HG02610 (cell line): ENCODE measurements at regions not wholly inside any gene's neighbourhood (a gene's known extent, or its start where the extent isn't known, plus 50 kb on each side); places are given as distances from the start of the nearest gene placed in this dataset.

Source experiments
- ATAC-seq: cut with Tn5 transposase; IDR thresholded peaks from one replicate; pipeline ENCODE4 v1.9.1; 2021; ENCODE audit warnings: mild to moderate bottlenecking, moderate library complexity; ENCODE audit not compliant: unreplicated experiment

DNA sequence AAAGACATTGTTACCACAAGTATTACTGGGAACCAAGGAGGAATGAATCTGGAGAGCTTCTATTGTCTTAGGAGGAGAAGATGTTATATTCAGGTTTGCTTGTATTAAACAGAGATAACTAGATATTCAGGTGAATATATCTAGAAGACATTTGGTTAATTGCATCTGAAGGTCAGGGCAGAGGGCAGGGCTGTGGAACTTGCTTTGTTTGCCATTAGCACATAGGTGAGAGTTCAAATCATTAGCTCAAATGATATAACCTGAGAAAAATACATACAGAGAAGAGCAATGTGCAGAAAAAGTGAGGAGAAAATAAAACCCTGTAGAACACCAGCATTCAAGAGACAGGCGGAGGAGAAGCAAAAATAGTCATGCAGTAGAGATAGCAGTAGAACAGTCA, 116.8 kb downstream of the DNAJB9 start:
- ATAC-seq, result no peak

- no peak for ATAC-seq
These were observed 127.6 kb downstream of the DNAJB9 start for GRCh38 chr7:108697254-108697653.

GRCh38 chr7:108711611-108712010, 141.9 kb downstream of the DNAJB9 start:
- ATAC-seq, result no peak

GRCh38 chr7:108716783-108717182, 147.1 kb downstream of the DNAJB9 start:
- ATAC-seq, result no peak

- no peak for ATAC-seq
These were observed 148.1 kb downstream of the DNAJB9 start for GRCh38 chr7:108717781-108718180.

DNA sequence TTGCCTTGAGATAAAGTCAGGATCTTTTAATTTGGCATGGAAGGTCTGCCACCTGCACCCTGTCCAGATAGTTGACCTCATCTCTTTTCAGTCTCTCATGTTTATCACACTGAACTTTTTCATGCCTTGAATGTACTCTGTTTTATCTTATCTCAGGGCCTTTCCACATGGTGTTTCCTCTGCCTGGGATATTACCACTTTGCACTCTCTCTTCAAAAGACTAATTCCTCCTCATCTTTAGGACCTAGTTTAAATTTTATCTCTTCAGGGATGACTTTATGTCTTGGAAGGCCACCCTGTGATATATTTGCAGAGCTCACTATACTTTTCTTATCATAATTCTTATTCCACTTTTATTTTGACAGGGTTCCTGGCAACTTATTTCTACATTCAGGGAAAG, 150.0 kb downstream of the DNAJB9 start:
- no peak for ATAC-seq

DNA sequence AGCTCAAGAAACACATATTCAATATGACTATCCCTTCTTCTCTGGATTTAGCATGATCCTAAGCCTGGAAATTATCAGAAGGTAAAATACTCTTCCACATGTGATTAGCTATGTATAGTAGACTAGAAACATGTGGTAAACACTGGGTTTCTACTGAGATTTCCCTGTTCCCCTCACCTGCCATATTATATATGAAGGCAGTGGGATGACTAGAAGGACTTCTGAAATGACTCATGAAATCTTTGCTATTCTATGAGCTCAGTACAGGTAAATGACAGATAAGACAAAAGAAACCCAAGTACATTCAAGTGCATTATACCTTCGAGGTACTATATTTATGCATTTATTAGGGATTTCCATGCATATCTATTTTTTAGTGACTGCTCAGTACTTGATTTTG, 152.9 kb downstream of the DNAJB9 start:
- no peak for ATAC-seq

DNA sequence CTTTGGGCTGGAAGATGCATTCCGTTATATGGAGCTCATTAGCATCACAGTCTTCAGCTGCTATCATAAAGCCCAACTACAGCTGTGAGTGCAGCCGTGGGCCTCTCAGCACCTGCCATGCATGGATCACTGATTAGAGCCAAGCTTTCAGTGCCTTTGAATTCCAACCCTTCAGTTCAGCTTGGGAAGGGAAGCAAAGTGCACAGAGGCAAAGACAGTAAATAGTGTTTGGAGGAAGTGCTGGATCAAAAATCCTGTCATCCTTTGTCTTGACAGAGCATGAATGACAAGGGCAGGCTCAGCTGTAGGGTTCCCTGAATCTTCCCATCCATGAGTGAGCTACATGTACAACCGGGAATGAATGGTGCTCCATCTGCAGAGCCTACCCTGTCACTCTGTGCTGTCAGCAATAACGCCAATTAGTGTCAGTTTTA, 153.7 kb downstream of the DNAJB9 start:
- no peak for ATAC-seq

DNA sequence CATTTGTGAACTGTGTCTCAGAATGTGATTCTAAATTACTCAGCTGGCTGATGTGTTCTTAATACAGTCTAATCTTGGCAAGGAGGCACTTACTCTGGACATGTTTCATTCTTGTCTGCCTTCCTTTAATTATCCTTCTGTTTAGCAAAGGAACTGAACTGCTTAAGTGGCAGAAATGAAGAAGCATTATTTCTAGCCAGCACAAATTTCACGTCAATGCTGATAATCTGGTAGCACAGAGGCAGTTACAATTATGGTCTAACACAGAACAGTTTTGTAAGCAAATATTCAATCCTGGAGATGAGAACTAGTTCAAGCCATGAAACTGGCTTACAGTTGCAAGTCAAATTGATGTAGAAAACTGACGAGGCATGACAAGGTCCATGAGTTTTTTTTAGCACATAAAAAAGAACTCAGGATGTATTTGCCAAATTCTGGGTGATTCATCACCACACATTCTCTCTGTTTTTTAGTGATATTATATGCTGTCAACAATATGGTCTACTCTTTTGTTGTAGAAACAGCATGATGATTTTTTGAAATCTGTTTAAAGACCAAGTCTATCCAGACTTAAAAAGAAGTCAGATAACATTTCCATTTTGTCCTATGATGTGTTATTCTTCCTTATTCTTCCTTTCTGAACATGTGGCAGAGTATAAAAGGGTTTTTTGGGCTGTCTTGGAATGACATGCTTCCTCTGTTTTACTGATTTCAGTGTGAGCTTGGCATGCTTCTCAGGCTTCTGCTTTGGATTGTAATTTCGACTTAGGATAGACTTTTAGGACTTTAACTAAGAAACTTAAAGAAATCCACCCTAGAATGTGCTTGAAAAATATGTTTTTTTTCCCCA, 154.8 kb downstream of the DNAJB9 start:
- no peak for ATAC-seq

DNA sequence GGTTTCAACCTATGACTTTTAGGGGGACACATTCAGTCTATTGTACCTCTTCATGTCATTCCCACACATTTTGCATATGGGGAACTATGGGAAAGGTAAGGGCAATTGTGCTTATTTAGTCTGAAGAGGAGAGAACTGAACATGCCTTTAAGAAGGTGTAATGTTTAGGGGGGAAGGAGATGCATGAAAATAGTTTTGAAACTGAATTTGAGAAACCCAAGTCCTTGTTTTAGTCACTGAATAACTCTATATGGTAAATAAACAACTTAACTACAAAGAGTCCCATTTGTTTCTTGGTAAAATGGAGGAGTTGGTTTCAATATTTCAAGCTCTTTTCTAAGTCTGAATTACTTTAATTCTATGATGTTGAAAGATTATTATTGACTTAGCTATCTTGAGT, 166.1 kb downstream of the DNAJB9 start:
- ATAC-seq, result no peak

GRCh38 chr7:108736221-108736891, 166.7 kb downstream of the DNAJB9 start:
- no peak for ATAC-seq

- no peak for ATAC-seq
These were observed 201.5 kb downstream of the DNAJB9 start for GRCh38 chr7:108770981-108771745.

GRCh38 chr7:108771853-108772252, 202.2 kb downstream of the DNAJB9 start:
- ATAC-seq, result no peak

GRCh38 chr7:108777966-108778365, 208.3 kb downstream of the DNAJB9 start:
- ATAC-seq, result no peak

GRCh38 chr7:108789451-108789850, 219.8 kb downstream of the DNAJB9 start:
- no peak for ATAC-seq

GRCh38 chr7:108794466-108794865, 224.8 kb downstream of the DNAJB9 start:
- no peak for ATAC-seq

GRCh38 chr7:108802650-108803049, 233.0 kb downstream of the DNAJB9 start:
- ATAC-seq, result no peak

DNA sequence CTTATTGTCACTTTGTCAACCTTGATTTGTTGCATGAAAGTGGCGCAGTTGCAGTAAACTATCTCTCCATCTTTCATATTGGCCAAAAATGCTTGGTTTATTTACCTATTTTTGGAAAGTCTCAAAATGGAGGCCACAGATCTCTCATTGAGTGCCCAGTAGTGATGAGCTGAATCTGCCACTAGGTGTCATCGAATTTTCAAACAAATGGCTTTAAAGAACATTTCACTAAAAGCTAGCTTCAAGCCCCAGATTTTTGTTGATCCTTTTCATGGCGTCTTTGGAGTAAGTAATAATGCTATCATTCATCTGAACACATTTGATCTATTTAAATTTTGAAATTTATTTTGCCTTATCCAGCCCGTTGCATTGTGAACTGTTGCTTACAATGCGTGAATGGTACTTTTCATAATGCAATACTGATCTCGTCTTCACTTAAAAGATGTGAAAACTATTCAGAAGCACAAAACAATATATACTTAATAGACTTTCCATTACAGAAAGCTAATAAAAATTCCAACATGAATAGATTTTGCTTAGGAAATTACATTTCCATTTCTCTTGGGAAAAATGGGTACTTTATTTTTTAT, 236.2 kb downstream of the DNAJB9 start:
- no peak for ATAC-seq

DNA sequence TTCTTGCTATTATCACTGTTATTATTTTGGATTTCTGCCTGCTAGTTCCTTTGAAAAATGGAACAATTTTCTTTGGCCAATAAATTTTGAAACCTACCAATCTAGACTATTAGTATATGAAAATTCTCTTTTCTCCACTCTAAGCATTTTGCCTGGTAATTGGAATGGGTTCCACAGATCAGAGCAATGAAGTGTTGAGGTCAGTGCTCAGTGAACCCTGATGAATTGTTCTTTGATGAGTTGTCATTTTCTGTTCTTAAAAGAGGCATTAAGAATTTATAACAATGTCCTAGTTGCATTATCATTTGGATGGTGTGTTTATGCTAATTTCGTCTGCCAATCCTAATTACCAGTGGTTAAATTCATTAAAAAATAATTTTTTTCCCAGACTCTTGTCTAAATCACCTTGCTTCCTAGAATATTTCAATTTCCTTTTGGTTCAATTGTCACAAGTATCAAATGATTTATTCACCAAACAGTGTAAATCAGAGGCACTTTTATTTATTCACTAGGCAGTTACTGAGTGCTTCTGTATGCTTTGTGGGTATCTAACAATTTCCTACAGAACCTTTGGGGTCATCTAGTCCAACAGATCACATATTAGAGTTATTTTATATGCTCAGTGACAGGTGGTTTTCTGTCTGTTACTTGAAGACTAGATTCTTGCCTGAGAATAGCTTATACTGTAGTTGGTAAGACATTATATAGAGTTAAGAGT, 239.0 kb downstream of the DNAJB9 start:
- ATAC-seq, result no peak

DNA sequence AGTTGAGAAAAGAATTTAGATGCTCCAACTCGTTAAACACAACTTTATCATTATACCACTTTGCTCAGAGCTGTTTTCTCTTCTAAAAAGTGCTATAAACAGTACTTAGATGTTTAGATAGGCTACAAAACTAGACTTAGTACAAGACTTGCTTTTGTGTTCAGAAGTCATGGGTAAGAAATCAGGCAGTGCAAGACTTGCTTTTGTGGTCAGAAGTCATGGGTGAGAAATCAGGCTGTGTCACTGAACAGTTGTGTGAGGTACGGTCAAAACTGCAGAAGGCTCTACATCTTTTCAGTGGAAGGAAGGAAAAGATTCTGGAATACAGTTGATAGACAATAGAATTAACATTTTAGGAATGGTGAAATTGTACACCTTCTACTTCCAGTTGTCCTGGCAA, 239.7 kb downstream of the DNAJB9 start:
- no peak for ATAC-seq
